Epidermal melanocyte (primary cell): ENCODE measurements at regions not wholly inside any gene's neighbourhood (a gene's known extent, or its start where the extent isn't known, plus 50 kb on each side); places are given as distances from the start of the nearest gene placed in this dataset.

Experiments
- DNase-seq: peaks from one replicate; pipeline ENCODE4 v3.0.0; 2011; ENCODE audit warnings: low spot score; ENCODE audit not compliant: insufficient read length

DNA sequence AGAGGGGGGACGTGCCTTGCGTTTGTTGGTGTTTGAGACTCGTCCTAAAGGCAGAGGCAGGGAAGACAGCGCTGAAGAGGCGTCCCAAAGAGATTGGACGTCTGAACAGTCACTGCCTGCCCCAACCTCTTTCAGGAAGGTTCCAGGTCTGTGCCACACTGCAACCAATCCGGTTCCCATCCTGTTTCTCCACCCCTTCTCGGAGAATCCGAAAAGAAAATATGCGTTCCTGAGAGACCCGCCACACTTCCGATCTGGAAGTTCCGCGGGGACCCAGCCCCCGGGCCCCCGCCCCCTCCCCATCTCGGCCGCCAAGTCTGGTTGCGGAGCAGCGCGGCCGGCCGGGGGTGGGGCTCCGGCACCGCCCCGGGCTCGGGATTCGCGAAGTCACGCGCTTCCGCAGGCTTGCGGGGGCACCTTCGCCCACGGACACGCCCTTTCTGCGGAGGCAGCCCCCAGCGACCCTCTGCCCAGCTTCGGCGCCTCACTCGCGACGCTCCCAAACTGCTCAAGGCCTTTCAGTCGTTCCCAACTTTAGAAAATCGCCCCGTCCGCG is 124.5 kb upstream of the DPYD start:
- no peak for DNase-seq

DNA sequence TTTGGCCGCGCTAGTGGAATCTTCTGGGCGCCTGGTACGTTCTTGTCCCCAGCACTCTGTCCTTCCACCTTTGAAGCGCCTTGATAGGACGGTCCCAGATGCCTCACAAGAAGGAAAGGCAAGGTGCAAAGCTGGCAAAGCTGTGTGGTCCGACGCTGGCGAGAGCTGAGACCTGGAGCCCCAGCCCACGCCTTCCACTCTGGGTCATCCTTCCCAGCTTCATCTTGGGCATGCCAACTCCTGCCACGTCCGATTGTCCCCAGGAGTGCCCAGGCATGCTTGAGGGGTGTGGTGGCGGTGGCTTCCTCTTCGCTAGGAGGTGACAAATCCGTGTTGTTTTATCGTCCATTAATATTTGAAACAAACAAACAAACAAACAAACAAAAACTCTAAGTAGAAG is 123.9 kb upstream of the DPYD start:
- no peak for DNase-seq

DNA sequence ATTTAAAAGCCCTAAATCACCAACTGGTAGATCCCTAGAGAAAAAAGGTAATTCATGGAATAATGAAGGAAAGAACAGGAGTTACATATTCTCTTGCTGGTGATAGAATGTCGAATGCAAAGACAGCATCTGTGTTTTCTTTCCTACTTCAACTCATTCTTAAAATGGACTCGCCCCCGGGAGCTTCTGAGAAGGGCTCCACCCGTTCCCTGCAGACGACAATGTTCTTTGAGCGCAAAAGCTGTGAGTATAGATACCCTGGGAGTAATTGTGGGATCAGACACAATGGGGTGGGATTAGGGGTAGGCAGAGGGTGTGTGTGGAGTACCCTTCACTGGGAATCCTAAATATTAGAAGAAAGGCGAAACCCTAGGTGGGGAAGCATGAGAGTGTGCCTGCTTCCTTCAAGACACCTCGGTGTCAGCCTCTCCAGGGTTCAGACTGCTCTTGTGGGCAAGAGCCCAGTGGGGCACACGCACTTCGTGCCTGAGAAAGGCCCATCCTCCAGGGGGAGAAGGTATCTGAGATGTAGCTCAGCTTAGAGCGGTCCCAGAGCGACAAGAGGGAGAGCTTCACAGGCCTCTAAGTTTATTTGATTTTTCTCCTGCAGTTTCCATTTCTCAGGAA is 123.3 kb upstream of the DPYD start:
- DNase-seq = no peak

DNA sequence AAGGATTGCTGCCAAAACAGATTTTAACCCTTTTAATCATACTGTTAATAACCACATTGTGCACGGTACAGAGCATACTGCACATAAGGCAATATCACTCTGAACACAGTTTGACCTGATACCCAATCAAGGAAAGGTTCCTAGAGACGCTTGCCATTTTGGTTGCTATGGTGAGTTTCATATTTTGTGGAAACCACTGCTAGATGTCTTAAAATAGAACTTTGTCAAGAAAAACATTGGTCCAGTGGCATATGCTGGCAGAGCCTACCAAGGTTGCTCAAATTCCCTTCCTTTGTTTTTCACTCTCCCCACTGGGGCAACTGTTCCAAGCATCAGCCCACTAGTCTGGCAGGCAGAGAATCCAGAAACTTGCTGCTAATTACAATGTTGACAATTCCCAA is 114.8 kb upstream of the DPYD start:
- no peak for DNase-seq

DNA sequence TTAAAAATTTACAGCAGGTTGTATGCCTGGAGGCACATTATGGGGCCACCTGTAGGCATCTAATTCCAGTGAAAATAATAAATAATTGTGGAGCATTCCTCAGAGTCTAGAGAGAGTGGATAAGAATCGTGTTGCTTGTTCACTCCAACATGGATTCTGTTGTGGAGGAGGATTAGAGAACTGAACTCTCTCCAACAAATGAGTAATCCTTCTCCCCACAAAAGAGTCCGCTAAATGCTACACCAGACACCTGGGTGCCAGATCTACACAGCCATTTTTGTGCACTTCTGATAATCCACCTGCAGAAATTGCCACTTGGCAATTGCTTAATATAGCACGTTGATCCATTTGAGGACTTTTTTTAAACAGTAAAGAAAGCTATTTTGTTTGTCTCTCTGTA is 113.7 kb upstream of the DPYD start:
- no peak for DNase-seq

DNA sequence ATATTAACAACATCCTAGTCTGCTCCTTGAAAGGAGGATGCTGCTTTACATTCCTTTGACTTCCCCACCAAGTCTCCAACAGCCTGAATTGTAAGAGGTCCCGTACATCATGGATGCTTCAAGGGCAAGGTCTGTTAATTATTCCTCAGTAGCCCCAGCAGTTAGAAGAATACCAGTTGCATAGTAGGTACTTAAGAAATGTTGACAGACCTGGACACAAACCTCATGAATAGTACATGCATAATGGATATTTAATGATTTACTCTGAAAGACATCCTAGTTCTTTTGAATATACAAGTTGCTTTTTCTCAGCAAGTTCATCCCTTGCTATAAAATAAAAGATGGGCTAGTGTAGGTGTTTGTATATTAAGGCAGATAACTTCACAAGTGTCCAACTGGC is 112.1 kb upstream of the DPYD start:
- DNase-seq = no peak

DNA sequence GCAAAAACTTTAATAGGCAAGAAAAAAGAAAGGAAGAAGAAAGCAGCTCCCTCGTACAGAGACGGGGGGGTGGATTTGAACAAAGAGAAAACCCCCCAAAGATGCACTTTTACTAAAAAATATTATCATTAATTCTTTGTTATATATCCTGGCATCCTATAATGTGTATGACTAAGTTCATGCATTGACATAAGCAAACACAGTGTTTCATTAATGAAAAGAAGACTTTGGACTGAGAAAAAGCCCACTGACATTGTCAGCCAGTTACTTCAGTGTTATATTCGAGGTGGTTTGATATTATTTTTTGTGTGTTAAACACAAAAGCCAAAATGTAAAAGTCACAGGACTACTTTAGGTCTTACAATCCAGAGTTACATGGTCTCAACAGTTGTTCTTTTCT is 110.1 kb upstream of the DPYD start:
- no peak for DNase-seq

DNA sequence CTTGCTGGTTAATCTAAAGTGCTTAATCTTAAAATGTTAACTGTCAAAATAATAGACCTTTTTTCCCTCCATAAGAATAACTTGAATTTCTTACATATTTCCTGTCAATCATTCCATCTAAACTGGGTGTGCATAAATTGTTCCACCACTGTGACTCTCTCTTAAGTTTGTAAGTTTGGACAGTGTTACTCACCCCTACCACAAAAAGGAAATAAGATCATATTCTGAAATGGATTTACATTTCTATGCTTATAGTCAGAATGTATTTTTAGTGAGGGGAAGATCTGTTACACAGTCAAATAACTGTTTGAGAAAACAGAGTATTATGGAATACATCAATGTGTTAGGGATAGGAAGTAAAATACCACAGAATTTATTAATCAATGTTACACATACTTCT is 109.6 kb upstream of the DPYD start:
- no peak for DNase-seq

DNA sequence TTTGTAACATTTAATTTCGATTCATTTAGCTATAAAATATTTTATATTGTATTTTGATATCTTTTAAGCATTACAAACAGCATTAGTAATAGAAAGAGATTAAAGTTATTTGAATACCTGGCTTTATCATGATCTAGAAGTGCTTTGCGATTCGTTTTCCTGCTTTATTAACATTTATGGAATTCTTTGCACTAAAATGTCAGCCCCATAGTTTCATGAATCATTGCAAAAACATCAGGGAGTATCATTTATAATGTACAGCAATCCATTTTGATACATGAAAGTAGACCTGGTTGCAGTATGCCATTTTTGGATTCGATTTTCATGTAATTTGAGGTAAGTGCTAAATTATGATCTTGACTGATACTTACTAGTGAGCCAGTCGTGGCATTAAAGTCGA is 108.0 kb upstream of the DPYD start:
- no peak for DNase-seq

DNA sequence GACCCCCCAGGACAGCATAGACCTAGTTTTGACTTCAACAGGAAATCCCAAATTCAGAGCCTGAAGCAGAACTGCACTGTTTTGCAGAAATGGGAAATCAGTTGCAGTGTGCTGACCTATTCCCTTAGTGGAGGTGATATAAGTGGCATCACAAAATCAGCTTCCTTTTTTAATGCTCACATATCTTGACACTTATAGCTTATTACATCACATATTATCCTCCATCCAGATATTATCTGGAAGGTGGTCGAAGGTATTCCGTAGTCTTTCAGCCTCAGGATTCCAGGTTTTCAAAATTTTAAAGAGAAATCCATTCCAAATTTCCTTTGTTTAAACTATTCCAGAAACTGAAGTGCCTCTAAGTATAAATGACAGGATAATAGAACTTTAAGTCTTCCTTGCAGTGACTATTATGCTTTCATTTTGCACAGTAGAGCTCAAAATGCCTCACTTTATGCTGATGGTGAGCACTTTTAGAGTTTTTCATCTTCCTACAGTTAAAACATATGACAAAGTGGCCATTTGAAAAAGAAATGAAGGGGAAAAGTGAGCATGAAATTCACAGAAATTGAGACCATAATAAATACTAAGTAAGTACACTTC is 106.4 kb upstream of the DPYD start:
- DNase-seq = no peak

DNA sequence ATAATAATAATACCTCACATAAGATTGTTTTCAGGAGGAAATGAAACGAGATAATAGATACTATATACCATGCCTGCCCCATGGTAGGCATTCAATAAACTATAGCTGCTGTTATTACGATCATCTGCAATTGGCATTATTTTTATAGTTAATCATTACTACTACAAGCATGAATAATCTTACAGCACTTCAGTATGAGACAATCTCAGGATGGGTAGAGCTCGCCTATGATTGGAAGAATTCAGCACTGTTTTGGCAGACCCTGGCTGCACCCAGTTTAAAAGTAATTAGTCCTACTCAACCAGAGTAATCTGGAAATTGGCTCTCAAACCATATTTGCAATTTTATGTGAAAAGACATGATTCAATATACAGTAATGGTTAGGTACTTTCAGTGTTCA is 105.0 kb upstream of the DPYD start:
- no peak for DNase-seq

DNA sequence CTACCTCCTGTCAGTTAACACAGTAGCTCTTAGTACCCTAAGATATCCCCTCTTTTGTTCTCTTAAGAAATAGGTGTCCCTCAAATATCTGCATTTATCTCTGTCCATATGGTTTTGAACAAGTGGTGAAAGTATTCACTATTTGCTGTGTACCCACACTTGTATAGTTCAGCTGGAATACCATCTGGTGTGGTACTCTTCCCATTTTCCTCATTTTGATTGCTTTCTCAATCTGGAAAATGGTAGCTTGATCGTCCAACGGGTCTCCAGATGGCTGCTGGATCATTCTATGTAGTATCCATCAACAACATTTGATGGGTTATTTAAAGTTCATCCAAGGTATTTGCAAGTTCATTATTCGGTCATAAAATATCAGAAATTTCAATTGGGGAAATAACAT is 100.3 kb upstream of the DPYD start:
- DNase-seq = no peak

DNA sequence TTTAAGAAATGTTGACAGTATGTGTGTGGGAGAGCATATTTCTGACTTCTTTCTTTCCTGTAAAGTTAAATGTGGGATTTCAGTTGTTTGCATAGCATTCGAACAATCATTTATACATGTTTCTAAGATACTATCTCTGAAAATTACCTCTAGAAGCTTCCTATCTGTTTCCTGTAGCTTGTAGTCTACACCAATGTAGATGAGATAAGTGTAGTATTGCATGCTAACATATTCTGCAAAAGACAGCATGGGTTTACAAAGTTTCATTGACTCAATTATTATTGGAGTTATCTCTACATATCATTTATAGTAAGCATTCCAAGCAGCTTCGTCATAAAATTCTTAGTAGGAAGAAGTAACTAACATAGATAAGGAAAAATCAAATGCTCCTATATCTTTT is 98.9 kb upstream of the DPYD start:
- no peak for DNase-seq

DNA sequence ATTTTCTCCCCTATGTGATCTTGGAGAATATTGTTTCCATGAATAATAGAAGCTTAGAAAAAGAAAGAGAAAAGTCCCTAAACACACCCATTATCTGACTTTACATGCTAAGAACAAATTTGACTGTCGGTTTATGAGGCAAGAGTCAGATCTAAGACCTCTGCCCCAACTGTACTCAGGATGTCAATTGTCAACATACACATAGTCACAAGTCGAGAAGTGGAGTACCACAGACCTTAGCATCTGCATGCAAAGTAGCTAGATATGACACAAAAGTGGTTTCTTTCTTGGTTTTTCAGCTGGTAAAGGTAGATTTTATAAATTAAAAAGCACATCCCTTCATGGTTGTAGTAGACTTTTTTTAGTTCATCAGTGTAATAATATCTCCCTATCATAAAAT is 97.2 kb upstream of the DPYD start:
- no peak for DNase-seq

DNA sequence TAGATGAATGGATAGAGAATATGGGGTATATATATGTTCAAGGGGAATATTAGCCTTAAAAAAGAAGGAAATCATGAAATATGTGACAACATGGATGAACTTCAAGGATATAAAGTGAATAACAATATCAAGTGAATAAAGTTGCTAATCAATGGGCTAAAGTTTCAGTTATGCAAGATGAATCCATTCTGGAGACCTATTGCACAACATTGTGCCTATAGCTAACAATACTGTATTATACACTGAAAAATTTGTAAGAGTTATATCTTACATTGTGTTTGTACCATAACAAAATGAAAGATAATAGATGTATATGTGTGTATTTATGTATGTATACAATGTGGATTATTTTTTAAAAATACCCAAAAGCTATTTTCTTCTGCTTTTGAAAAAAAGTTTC is 96.3 kb upstream of the DPYD start:
- DNase-seq = no peak

DNA sequence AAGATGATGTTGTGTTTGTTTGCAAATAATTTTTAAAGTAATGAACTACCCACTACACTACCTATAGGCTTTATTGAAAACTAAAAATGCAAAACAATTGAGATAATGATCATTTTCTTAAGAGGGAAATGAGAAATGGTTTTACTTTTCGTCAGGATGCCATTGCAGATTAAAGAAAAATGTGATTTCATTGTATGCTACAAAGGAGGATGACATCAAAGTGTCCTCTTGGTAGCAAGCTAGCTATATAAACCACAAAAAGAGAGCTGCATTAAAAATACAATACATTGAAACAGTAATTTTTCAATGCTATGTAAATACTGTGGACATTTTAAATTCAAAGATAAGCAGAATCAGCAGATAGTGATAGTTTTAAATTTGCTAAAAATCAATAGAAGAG is 87.5 kb upstream of the DPYD start:
- DNase-seq = no peak

DNA sequence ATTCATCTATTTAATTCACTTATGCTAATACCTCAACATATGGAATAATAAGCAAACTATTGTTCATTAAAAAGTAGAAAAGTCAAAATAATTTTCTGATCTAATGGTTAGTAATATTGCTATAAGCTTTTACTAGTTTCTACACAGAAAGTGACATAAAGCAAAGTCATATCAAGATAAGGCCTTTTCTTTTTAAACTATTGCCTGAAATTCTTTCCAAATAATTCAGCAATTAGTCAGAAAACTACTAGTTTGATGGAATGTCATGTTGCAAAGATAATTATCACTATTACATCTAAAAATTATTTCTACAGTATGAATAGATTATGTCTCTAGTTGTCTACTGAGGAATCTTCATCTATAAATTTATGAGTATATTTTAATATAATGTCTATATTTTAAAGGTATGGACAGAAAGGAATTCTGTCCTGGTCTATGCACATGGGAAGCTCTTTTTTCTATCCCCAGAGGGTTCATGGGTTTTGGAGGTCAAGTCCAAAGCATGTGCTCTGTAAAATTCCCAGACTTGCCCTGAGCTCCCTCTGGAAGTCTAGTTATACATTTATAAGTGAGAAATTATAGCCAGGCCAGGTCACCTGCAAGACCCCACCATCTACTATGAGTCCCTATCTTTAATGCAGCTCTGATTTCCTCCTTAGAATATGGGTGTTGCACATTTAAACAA is 84.6 kb upstream of the DPYD start:
- no peak for DNase-seq

DNA sequence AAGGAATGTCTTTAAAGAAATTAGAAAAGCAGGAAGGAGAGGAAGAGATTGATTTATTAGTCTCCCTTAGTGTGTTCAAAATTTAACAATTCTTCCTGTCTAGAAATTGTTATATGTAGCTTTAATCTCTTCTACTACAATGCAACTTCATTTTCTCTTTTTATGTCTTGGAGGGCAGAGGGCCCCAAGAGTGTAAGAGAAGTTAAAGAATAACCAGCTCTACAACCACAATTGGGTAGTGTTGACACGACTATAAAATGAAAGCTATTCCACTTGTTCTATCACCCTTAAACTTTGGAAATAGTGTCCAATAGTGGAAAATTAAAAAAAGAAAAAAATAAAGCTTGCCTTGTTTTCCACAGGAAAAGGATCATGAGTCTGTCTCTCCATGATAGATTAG is 82.6 kb upstream of the DPYD start:
- no peak for DNase-seq

DNA sequence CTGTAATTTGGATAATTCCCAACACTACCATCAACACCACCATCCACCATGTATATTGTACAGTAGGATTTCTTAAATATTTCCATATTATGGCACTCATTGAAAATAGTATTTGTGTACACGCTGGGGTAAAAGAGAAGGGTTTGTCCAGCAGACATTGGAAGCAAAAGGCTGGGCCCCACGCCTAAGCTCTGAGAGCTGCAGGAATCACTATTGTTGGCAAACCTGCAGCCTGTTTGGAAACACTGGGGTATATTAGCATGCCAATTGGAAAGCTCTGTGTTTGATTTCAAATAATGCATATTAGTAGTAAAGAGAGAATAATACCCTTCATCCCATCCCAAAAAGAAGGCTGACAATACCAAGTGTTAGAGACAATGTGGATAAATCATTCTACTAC is 81.5 kb upstream of the DPYD start:
- DNase-seq = no peak

DNA sequence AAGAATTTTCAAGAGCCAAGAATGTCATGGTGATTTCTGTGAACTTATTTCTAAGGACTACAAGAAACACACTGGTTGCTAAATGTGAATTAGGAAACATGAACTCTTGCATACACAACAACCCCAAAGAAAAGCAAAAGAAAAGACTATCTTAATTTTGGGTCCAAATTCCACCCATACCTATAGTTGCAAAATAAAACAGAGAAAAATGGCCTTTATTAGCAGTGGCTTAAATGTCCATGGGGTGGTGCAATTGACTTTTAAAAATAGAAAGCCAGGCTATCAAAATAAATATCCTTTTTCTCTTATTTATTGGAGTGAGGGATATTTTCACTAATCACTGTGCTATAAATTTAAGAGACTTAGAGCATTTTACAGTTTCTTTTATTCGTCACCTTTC is 80.9 kb upstream of the DPYD start:
- no peak for DNase-seq

DNA sequence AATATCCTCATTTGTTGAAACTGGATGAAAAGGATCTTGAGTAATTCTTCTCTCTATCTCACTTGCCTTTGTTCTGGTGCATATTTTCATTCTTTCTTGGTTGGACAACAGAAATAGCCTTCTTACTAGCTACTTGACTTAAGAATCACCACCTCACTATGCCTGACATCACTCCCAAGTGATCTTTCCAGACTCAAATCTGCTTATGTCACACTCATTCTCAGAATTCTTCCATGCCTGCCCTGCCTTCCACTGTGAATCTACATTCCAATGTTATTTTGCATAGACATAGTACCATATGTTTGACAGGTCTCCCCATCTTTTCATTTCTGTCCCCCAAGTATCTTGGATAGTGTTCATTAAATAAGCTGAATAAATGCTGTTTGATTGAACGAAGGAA is 78.5 kb upstream of the DPYD start:
- DNase-seq = no peak

DNA sequence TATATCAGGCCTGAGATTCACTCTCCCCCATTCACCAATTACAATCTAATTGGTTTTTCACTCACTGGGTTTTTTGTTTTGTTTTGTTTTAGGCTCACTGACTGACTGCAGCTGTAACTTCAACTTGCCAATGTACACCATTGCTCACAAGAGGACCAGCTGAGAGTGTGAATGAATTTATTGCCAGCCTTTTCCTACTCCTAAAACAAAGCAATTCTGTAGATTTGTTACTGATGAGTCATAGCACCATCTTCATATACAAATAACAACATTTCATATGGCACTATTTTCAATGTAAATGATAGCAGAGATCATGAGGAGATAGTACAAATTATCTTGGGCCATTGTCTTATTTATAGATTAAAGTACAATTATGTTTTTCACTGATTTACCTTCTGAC is 76.0 kb upstream of the DPYD start:
- no peak for DNase-seq

DNA sequence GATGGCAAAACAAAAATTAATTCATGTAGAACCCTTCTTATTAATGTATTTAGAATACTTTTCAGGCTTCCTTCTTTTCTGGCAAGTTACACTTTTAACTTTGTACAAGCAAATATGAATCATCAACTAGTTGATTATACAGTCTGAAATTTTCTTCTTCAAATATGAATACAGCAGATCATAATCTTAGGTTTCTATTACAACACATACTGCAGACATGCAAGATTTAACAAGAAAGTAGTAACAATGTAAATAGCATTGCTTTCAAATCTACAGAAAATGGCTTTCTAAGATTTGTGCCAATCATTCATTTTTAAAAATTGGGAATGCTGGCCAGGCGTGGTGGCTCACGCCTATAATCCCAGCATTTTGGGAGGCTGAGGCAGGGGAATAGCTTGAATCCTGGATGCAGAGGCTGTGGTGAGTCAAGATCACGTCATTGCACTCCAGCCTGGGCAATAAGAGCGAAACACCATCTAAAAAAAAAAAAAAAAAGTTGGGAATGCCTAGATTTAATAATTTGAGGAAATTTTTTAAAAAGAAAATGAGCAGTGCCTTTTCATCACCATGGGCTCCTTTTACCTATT is 68.4 kb upstream of the DPYD start:
- no peak for DNase-seq
